NCI-H524 (cell line): ENCODE measurements at regions not wholly inside any gene's neighbourhood (a gene's known extent, or its start where the extent isn't known, plus 50 kb on each side); places are given as distances from the start of the nearest gene placed in this dataset.
"Not testable (repeated sequence)": the region's sequence is repeated elsewhere in the genome, so short reads cannot be mapped to it uniquely, and the experiment has no call there.

Source experiments
- DNase-seq, 2 experiments: peaks; one replicate each; lab custom pipeline; 2025; lab: John Stamatoyannopoulos, UW

GRCh38 chr15:95075792-95076677 is 844.7 kb downstream of the MCTP2 start:
- DNase-seq, result no peak

DNA sequence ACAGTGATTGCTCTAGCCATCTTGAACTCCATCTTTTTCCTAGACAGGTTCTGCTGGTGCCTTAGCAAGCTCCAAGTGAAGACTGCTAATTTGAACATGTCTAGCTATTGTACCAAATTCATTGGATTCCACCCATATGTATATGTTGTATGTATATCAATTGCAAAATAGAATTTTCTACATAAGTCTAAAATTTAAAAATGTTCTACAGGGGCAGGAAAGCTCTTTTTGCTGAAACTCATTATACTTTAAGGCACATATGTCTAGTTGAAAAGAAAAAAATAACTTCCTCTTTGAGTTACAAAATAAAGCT is 845.3 kb downstream of the MCTP2 start:
- DNase-seq, result no peak

- no peak for DNase-seq
Measured at GRCh38 chr15:95078003-95078402, 846.6 kb downstream of the MCTP2 start.

DNA sequence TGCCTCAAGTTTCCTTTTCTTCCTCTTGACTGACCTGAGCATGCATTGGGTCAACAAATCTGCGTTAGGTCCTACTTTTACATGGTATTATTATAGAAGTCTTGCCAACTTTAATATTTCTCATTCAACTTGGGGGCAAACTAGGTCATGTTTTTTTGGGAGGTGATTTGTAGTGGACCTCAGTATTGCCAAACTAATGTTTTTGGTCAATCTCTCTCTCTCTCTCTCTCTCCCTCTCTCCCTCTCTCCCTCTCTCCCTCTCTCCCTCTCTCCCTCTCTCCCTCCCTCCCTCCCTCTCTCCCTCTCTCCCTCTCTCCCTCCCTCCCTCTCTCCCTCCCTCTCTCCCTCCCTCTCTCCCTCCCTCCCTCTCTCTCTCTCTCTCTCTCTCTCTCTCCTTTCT is 848.9 kb downstream of the MCTP2 start:
- DNase-seq, result not testable (repeated sequence)

- peak; percentile 42 to 71 for DNase-seq
Measured at GRCh38 chr15:95085056-95085455, 853.7 kb downstream of the MCTP2 start.

DNA sequence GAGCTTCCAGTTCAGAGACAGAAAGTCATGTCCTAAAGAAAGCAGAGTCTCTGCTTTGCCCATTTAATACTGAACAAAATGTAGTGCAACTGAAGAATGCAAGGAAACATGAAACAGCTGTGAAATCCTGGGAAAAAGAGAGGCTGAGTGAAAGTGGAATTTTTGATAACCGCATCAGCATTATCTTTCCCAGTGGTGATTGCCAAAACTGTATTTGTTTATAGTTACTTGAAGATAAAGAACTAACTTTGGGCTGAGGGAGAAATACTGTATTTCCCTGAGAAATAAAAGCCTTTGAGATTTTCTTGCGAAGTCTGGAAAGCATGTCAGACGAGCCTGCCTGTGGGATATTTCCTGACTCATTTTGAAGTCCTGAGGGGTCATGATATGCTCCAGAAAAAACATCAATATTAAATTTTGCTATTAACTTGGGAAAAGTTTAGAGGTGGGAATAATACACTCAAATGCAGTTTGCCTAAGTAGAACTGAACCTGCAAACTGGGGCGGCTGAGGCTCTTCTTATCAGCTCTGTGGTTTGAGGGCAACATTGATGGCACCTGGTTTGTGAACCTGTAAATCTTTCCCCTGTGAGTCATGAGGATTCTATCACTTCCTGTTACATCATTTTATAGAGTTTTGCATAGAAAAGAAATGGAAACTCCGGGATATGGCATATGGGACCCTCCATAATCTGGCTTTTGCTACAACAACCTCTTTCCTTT is 855.3 kb downstream of the MCTP2 start:
- no peak for DNase-seq

GRCh38 chr15:95087253-95087609 is 855.9 kb downstream of the MCTP2 start:
- DNase-seq, result no peak

GRCh38 chr15:95091444-95091843 is 860.1 kb downstream of the MCTP2 start:
- no peak for DNase-seq

- no peak for DNase-seq
Measured at GRCh38 chr15:95095250-95095649, 863.9 kb downstream of the MCTP2 start.

DNA sequence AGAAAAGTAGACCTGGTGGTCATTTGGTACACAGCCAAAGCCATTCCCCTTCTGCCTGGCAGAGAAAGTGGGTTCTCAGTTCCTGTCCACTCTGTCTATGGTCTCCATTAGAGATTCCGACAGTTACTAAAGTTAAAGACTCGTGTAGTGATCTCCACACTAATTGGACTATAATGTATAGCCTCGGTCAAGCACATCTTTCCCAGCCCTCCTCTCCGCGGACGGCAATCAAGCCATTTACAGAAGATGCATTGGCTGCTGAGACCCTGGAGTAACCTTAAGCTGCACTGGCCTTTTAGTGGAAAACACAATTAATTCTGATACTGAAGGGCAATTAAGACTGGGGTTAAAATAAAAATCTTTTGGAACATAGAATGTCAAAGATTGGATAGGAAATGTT is 865.3 kb downstream of the MCTP2 start:
- no peak for DNase-seq

GRCh38 chr15:95097361-95097760 is 866.0 kb downstream of the MCTP2 start:
- DNase-seq, result no peak

GRCh38 chr15:95105229-95105628 is 873.9 kb downstream of the MCTP2 start:
- no peak for DNase-seq

GRCh38 chr15:95106801-95107200 is 875.4 kb downstream of the MCTP2 start:
- DNase-seq, result no peak

GRCh38 chr15:95108673-95109072 is 877.3 kb downstream of the MCTP2 start:
- DNase-seq, result no peak

GRCh38 chr15:95111969-95112368 is 880.6 kb downstream of the MCTP2 start:
- no peak for DNase-seq

GRCh38 chr15:95113041-95113440 is 881.7 kb downstream of the MCTP2 start:
- DNase-seq, result no peak

DNA sequence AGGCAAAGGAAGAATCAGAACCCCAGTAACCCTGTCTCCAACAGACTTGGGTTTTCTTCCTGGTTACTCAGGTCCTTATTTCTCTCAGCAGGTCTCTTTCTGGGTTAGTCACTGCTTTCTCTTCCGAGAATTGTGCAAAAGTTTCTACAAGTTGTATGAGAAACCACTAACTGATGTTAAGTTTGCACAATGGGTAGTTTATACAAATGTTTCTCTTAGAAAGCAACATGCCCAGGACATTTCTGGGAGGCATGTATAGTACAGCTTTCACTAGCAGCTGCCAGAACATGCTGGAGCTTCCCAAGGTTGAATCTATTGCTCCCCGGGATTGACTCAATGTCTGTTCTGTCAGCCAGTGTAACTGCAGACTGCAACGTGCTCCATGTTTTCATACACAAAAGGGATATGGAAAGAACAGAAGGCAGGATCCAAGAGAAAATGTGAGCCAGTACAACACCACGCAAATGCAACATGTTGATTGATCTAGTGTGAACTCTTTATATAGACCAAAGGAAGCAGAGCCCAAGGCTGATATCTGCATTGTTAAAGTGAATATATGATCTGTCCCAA is 887.8 kb downstream of the MCTP2 start:
- DNase-seq, result no peak

GRCh38 chr15:95120595-95120994 is 889.2 kb downstream of the MCTP2 start:
- no peak for DNase-seq

DNA sequence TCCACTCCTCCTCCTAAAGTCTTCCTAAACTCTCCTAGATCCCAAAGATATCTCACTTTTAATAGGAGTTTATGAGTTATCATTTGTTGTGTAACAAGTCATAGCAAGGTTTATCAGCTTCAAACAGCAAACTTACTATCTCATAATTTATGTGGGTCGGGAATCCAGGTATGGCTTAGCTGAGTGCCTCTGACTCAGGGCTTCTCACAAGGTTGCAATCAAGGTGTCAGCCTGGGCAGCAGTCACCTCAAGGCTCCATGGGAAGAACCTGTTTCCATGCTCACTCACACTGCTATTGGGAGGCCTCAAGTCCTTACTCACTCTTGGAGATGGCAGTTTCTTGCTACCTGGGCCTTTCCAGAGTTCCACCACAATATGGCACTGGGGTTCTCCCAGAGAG is 889.8 kb downstream of the MCTP2 start:
- DNase-seq, result no peak

DNA sequence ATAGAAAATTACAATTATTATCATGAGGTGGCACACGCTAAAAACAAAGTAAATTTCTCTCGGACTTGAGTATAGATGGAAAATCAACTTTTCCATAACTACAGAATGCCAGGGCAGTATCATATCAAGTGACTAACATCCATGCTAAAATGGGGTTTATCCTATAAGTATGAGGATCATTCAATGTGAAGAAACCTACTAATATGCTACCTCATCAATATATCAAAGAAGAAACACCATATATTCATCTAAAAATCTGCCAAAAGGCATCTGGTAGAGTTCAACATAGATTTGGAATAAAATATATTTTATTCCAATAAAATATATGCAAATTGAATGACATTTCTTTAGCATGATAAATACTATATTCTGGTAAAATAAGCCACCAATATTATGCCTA is 894.4 kb downstream of the MCTP2 start:
- DNase-seq, result no peak

GRCh38 chr15:95127356-95127755 is 896.0 kb downstream of the MCTP2 start:
- DNase-seq, result no peak

DNA sequence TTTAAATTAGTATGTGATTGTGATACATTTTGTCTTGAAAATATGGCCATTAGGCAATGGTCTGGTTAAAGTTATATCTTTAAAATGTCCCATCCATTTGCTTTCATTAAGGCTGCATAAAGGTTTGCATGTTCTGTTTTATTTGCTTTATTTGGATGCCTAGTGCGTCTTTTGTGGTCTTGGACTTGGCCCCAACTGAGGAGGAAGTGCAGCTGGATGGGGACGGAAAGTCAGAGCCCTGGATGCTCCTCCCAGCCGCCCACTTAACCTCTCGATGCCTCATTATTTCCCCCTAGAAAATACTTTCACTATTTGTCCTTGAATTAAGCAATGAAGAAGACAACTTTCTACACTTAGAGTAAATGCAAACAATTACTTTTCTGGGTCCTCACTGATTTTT is 898.2 kb downstream of the MCTP2 start:
- no peak for DNase-seq

DNA sequence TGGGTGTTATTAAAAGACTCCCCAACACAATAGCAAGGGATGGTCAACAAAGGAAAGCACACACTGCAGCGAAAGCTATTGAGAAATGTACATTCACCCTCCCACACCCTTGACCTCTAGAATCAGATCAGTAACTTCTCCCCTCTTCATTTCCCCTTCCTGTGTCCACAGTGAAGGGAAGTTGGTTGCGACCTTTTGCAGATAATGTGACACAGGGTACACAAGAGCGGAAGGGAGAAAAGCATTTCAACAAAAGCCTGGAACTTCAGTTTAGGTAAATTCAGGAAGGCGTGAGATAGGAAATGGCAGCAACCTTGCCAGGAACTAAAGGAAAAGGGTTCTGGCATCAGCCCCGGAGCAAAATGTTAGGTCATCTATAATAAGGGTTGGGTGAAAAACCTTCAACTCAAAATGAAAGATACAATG is 899.8 kb downstream of the MCTP2 start:
- no peak for DNase-seq
